K562 (cell line): ENCODE measurements at regions not wholly inside any gene's neighbourhood (a gene's known extent, or its start where the extent isn't known, plus 50 kb on each side); places are given as distances from the start of the nearest gene placed in this dataset.

Experiments
- AFF1 ChIP-seq, 2 experiments: fragments of 450-650 bp; IDR thresholded peaks; 2 replicates each; pipeline ENCODE4 v1.6.1; 2018; ENCODE audit warnings: mild to moderate bottlenecking in 2 of 2, low read depth in 1 of 2; ENCODE audit not compliant: partially characterized antibody in 2 of 2
- CREB1 ChIP-seq, 2 experiments: sonication (generic) in 1 of 2; formaldehyde crosslinking in 1 of 2; IDR thresholded peaks; 2 replicates each; pipeline versions ENCODE4 v1.6.1 to v1.8.0; 2012 to 2022; ENCODE audit warnings: inconsistent platforms in 1 of 2, mild to moderate bottlenecking in 1 of 2, missing genetic modification reagents in 1 of 2, moderate library complexity in 1 of 2
- KDM4B ChIP-seq, 2 experiments: fragments of 450-650 bp in 1 of 2; sonication (generic) in 1 of 2; IDR thresholded peaks; 2 replicates each; pipeline ENCODE4 v1.6.1; 2016 to 2017; ENCODE audit warnings: borderline replicate concordance in 2 of 2, antibody characterized with exemption in 1 of 2, low read depth in 1 of 2, mild to moderate bottlenecking in 1 of 2
- TRIM25 ChIP-seq: fragments of 450-650 bp; IDR thresholded peaks from 2 replicates; pipeline ENCODE4 v1.7.0; 2016; ENCODE audit warnings: borderline replicate concordance
- XRCC3 ChIP-seq: fragments of 450-650 bp; IDR thresholded peaks from 2 replicates; pipeline ENCODE4 v1.6.1; 2017; ENCODE audit warnings: mild to moderate bottlenecking, moderate library complexity
- ZNF212 ChIP-seq: fragments of 450-650 bp; formaldehyde crosslinking; IDR thresholded peaks from 2 replicates; pipeline ENCODE4 v1.4.0; 2020; ENCODE audit warnings: mild to moderate bottlenecking
- ZNF23 ChIP-seq: fragments of 250-450 bp; sonication (Bioruptor Pico); IDR thresholded peaks from 2 replicates; pipeline ENCODE4 v1.4.0; 2020; ENCODE audit warnings: mild to moderate bottlenecking

- TF ChIP-seq AFF1 (IDR thresholded peaks at IDR 0.05; ENCODE audit: low read depth in 1 of 2, partially characterized antibody in 2 of 2) = no peak
- TF ChIP-seq CREB1 (IDR thresholded peaks at IDR 0.05) = no peak
- no peak for TF ChIP-seq CREB1 (CRISPR knock-in tag; IDR thresholded peaks at IDR 0.05)
- no peak for TF ChIP-seq ZNF212
- no peak for TF ChIP-seq XRCC3
- no peak for TF ChIP-seq KDM4B (IDR thresholded peaks at IDR 0.05; ENCODE audit: borderline replicate concordance in 2 of 2, low read depth in 1 of 2)
- no peak for TF ChIP-seq TRIM25
- TF ChIP-seq ZNF23 (CRISPR knock-in tag) = no peak
Measured at GRCh38 chr7:108724251-108725100, 154.8 kb downstream of the DNAJB9 start (continued).
